Stimulated activated CD4-positive, alpha-beta T cell treated with anti-CD3 and anti-CD28 coated beads, Interleukin-1b, Interleukin-23, amount 100 ng/mL, for 24 hours (primary cell): ENCODE measurements at regions not wholly inside any gene's neighbourhood (a gene's known extent, or its start where the extent isn't known, plus 50 kb on each side); places are given as distances from the start of the nearest gene placed in this dataset.

Experiments used
- DNase-seq, 4 experiments: peaks; one replicate each; pipeline ENCODE4 v3.0.0-alpha.2; 2020; ENCODE audit warnings: low read depth in 4 of 4, low spot score in 1 of 4

GRCh38 chr9:90311811-90312210 is 330.8 kb downstream of the DIRAS2 start:
- DNase-seq = no peak

DNA sequence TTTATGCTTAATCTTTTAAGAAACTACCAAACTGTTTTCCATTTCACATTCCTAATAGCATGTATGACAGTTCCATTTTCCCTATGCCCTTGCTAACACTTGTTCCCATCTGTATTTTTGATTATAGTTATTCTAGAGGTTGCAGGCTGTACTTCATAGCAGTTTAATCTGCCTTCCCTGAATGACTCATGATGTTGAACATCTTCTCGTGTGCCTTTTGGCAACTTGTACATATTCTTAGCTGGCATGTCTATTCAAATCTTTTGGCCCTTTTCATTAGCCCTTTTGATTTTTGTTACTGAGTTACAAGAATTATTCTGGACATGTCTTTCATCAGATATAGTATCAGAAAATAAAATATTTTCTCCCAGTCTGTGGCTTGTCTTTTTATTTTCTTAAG is 320.3 kb downstream of the DIRAS2 start:
- DNase-seq = no peak

DNA sequence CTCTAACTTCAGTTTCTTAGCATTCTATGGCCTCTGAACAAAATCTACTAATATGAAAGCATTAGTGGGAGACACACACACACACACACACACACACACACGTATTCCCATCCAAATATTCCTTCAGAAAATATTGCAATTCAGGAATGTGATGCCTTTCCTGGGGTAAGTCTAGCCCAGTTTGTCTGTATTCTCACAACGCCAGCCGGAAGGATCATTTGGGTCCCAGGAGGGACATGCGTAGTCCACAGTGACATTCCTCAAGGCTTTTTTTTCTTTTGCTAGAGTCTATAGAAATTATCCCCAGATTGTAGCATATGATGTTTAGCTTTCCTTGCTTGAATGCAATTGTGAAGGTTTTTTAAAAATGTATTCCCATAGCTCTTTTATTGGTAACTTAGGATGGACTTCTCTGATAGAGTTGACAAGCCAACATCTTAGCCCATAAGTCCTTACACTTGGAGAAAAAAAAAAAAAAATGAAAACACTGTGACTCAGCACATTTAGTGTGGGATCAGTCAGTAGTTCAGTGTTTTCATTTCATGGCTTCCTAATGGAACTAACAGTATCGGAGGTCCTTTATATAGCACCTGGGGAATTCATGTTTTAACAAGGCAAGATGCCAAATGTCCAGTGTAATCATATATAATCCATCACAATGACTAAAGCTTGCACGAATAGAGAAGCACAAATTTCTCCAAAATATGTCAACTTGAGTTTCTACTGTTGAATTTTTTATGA is 316.5 kb downstream of the DIRAS2 start:
- DNase-seq = no peak

GRCh38 chr9:90330231-90330630 is 312.4 kb downstream of the DIRAS2 start:
- no peak for DNase-seq

GRCh38 chr9:90331826-90332575 is 310.6 kb downstream of the DIRAS2 start:
- DNase-seq = no peak

DNA sequence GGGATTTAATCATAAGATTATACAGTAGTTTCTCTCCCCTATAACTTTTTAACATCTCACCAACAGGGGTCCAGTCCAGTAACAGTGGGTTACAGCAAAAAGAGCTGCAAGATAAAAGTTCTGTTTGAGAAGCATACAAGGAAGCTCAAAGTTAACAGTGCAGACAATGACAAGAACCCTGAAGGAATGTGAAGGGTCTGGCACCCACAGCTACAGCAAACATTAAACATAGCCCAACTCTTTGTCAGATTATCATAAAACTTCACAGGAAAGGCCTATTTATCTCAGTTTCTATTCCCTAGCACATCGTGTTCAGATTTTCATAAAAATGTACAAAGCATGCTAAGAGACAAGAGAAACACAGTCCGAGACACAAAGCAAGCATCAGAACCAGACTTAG is 309.4 kb downstream of the DIRAS2 start:
- DNase-seq = no peak

GRCh38 chr9:90340421-90340820 is 302.2 kb downstream of the DIRAS2 start:
- DNase-seq = no peak

DNA sequence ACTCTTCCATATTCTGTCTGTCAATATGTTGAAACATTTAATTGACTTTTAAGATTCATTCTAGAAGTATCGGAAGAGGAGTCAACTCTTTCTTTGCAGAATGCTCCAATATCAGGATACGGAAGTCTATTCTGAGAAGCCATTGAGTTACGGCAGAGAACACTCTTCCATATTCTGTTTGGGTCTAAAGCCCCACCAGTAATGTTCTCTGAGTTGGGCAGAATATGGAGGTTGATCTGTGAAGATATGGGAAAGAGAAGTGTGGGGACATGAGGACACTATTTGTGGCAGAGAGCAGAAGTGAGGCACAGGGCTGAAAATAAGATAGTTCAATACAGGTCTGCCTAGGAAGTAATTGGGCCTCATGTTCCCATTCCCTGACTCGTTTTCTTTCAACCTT is 300.0 kb downstream of the DIRAS2 start:
- DNase-seq = no peak

DNA sequence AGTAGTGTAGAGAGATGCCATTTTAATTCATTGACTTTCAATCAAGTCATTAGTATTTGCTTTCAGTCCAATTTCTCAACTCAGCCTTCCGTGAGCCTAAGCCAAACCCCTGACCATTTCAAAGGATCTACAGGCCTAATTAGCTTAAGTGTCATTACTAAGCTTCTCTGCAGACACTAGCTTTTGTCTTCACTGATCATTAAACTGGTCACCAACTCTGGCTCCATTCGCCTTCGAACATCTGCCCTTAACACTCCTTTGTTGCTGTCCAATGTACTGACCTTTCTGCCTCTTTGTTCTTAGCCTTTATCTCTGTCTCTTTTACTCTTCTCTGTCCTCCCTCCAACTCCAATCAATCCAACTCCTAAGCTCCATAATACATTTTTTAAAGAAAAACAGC is 299.3 kb downstream of the DIRAS2 start:
- no peak for DNase-seq

- no peak for DNase-seq
Measured at GRCh38 chr9:90343991-90344390, 298.6 kb downstream of the DIRAS2 start.

DNA sequence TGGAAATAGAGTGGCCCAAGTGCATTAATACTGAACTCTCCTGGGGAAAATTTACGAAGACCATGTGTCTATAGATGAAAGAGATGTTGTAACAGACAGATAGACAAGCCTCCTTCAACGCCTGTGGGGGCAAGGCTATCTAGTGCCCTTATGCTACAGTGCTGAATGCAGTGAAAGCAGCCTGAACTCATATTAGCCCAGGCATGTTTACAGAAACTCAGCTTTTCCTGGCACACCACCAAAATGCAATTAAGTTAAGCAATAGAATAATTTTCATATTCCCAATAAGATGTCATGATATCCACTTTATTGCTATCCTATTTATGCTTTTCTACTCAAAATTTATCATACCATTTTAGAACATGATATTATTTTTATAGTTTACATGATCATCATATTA is 277.0 kb downstream of the DIRAS2 start:
- no peak for DNase-seq

GRCh38 chr9:90368241-90368640 is 274.4 kb downstream of the DIRAS2 start:
- no peak for DNase-seq

GRCh38 chr9:90368928-90369327 is 273.7 kb downstream of the DIRAS2 start:
- no peak for DNase-seq

DNA sequence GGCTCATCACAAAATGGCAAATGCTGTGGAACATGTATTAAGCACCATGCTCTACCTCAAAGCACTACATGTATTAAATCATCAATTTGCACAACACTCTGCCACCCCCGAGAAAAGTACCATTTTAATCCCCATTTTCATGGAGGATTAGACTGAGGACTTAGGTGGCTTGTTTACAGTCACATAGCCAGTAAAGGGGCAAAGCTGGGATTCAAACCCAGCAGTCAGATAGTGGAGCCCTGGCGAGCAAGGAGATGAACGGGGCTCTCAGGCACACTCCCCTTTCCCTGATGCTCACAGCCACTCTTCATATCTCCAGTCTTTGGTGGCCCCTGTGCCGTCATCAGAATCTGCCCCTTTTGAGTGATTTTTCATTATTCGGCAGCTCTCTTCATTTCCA is 262.9 kb downstream of the DIRAS2 start:
- no peak for DNase-seq

DNA sequence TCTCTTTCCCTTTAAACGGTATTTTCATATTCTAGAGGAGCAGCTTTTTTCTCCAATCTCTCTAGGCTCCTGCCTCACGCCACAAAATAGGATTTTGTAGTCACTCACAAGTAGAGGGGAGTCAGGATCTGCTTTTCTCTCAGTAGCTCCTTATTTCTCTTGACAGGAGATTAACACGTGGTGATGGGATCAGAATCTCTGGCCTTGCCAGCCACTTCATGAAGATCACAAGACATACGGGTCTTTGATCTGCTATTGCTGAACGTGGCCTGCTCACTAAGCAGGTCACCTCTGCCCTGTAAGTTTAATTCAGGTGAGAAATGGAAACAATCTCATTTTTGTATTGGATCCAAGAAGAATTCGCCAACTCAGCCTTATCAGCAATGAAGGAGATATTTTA is 257.5 kb downstream of the DIRAS2 start:
- DNase-seq = no peak

GRCh38 chr9:90393365-90394152 is 249.1 kb downstream of the DIRAS2 start:
- no peak for DNase-seq

- no peak for DNase-seq
Measured at GRCh38 chr9:90394871-90395270, 247.8 kb downstream of the DIRAS2 start.

DNA sequence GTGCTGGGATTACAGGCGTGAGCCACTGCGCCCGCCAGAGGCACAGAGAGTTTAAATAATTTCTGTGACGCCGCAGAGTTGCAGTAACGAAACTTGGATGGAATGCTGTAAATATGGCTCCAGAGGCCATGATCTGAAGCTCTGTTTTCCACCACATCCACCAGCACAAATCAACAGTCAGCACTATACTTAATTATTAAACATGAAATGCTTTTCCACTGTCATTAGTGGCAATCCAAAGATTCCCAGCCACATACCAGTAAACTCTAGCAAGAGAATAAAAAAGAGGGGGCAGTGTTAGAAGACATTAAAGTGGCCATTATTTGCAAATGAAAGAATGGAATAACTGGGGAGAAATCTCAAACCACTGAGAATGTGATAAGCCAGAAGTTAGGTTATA is 242.5 kb downstream of the DIRAS2 start:
- no peak for DNase-seq

DNA sequence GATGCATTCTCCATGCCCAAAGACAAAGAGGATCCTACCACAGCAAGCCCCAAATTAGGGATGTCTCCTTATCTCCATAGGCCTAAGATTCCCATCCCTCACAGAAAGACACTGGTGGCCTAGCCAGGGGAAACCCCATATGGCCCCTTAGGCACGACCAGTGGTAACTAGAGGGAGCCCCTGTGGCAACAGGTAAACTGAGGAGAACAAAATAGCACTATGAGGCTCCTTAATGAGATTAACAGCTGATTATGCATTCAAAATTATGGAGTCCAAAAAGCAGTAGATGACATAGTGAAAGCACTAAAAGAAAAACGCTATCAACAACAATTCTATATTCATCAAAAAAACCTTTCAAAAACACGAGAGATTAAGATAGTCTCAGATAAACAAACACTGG is 234.0 kb downstream of the DIRAS2 start:
- no peak for DNase-seq

GRCh38 chr9:90419221-90419851 is 223.3 kb downstream of the DIRAS2 start:
- no peak for DNase-seq

DNA sequence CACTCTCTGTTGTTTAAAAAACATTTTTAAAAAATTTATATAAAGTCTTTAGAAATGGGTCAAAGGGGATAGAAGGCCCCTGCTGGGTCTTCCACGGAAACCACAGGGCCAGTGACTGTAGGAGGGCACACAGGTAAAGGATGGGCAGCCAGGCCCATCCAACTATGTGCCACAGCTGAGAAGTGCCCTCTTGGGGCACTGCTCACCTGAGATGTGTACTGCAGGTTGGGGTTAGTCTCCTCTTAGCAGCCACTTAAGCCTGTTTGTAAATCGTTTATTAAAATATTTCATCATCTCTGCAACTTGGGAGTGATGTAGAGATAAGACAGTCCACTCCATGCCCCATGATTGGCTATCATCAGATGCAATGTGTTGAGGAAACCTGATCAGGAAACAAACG is 222.4 kb downstream of the DIRAS2 start:
- no peak for DNase-seq
